ENCODE measurements at regions not wholly inside any gene's neighbourhood (a gene's known extent, or its start where the extent isn't known, plus 50 kb on each side); places are given as distances from the start of the nearest gene placed in this dataset.

DNA sequence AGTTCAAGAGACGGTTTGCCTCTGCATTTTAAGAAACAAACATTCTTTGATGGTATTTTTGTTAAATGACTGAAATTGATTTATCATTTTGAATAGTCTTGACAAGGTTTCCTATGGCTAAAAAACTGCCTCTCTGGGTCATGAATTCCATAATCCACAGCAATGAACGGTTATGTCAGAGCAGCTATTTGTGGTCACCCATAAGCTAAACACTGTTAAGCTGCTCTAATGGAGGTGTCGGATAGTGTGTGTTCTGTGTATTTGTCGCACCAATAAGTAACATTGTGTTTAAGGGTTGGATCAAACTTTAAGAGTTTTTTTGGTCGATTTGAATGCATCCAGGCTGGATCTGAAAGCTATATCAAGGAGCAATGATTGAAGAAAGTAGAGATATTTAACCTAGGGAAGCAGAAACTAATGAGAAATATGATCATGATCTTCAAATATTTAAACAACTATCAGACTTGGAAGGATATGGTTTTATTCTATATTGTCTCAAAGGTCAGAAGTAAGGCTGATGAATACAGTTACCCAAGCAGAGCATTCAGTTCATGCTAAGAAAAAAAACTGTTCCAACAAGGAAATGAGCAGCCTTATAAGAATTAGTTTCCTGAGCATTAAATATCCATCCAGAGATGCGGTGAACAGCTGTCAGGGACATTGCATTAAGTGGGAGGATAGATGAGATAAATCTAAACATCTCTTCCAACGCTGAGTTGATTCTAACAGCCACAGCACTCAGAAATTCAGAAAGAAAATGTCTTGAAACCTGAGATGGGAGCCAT lies 232.3 kb upstream of the RPS6KA3 start:
- DNase-seq (ENCODE audit: low spot score): no peak
- in situ Hi-C loops (cut with MboI; ENCODE audit: low pct_unique_long_range_greater_than_20kb, low sequenced_read_pairs, unreplicated experiment): no loop called here
- TF ChIP-seq, protein P1, sequence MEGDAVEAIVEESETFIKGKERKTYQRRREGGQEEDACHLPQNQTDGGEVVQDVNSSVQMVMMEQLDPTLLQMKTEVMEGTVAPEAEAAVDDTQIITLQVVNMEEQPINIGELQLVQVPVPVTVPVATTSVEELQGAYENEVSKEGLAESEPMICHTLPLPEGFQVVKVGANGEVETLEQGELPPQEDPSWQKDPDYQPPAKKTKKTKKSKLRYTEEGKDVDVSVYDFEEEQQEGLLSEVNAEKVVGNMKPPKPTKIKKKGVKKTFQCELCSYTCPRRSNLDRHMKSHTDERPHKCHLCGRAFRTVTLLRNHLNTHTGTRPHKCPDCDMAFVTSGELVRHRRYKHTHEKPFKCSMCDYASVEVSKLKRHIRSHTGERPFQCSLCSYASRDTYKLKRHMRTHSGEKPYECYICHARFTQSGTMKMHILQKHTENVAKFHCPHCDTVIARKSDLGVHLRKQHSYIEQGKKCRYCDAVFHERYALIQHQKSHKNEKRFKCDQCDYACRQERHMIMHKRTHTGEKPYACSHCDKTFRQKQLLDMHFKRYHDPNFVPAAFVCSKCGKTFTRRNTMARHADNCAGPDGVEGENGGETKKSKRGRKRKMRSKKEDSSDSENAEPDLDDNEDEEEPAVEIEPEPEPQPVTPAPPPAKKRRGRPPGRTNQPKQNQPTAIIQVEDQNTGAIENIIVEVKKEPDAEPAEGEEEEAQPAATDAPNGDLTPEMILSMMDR (IDR thresholded peaks at IDR 0.05; ENCODE audit: extremely low read depth, insufficient read depth, missing control alignments): no peak

DNA sequence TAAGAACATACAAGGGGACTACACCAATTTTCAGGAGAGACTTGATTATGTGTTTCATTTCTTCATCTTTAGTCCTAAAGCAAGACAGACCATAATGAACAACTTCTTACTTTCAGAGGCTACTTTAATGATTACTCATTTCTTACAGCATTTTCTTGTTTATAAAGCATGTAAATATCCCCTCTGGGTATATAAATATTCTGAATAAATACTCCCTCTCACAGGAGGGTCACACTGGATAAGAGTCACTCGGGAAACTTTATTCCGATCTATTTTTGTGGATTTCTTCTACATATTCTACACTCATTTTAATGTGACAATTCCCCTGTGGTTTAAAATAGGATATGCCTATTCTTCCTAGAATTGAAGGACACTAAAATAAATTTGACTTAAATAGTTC lies 228.9 kb upstream of the RPS6KA3 start:
- in situ Hi-C loops (cut with MboI; ENCODE audit: low pct_unique_long_range_greater_than_20kb, low sequenced_read_pairs, unreplicated experiment): no loop called here
- no peak for DNase-seq (ENCODE audit: low spot score)

DNA sequence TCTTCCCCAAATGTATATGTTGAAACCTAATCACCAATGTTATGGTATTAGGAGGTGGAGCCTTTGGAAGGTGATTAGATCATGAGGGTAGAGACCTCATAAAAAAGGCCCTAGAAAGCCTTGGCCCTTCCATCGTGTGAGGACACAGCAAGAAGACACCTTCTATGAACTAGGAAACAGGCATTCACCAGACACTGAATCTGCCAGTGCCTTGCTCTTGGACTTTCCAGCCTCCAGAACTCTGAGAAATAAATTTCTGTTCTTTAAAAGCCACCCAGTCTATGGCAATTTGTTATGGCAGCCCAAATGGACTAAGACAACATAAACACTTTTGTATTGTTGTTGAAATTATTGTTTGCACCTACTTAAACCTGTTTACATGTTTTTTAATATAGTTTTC lies 221.8 kb upstream of the RPS6KA3 start:
- no peak for DNase-seq (ENCODE audit: low spot score)
- TF ChIP-seq, protein P1 (IDR thresholded peaks at IDR 0.05; ENCODE audit: extremely low read depth, insufficient read depth, missing control alignments): no peak
- in situ Hi-C loops (cut with MboI; ENCODE audit: low pct_unique_long_range_greater_than_20kb, low sequenced_read_pairs, unreplicated experiment): no loop called here

More for the DNA sequence above, 228.9 kb upstream of the RPS6KA3 start:
- TF ChIP-seq, protein P1 (IDR thresholded peaks at IDR 0.05; ENCODE audit: extremely low read depth, insufficient read depth, missing control alignments): no peak

DNA sequence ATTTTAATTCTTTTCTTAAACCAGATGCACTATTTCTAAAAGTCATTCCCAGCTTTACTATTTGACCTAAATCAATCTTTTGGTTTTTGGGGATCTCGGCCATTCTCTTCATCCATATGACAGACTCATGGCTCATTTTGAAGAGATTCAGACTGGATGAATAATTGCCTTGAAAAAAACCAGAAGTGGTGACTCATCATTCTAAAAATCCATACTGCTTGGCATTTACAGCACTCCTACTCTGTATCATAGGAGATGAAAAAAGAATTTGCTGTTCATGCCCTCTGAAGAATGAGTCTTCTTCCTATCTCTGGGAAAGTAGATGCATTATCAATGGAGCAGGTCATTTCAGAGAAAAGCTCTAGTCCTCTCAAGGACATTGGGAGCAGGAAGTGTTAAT lies 220.5 kb upstream of the RPS6KA3 start:
- in situ Hi-C loops (cut with MboI; ENCODE audit: low pct_unique_long_range_greater_than_20kb, low sequenced_read_pairs, unreplicated experiment): no loop called here
- DNase-seq (ENCODE audit: low spot score): no peak
- TF ChIP-seq, protein P1 (IDR thresholded peaks at IDR 0.05; ENCODE audit: extremely low read depth, insufficient read depth, missing control alignments): no peak

DNA sequence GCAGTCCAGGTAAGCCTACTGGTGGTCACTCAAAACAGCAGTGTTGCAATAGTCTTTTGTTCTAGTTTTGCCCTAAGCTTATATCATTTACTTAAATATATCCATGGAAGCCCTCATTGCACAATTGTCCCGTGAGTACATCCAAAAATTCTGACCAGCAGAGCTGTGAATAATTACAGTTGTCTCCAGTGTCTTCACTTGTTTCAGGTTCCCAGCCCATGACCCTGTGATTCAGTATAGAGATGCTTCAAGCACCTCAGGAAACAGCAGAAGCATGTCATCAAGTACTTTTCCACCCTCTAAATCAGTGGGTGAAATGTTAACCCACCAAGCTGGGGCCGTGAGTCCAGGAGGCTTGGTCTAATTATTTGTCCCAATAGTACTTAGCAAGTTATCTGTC lies 214.9 kb upstream of the RPS6KA3 start:
- TF ChIP-seq, protein P1 (IDR thresholded peaks at IDR 0.05; ENCODE audit: extremely low read depth, insufficient read depth, missing control alignments): no peak
- DNase-seq (ENCODE audit: low spot score): no peak
- in situ Hi-C loops (cut with MboI; ENCODE audit: low pct_unique_long_range_greater_than_20kb, low sequenced_read_pairs, unreplicated experiment): no loop called here

DNA sequence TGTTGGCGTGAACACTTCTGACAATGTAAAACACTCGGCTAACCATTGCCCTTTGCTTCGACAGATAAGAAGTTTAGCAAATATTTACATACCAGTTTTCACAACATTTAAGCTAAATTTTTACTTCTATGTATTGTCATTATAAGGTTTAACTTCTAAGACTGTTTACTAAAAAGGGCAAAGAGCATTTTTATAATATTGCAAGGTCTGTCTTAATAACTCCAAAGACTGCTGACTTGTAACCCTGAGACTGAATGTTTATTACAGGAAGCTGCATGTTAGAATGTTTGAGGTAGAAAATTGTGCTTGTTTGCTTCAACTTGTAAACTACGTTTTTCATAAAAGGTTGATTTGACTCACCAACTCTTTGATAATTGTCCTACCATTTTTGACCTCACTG lies 213.2 kb upstream of the RPS6KA3 start:
- no peak for DNase-seq (ENCODE audit: low spot score)
- TF ChIP-seq, protein P1 (IDR thresholded peaks at IDR 0.05; ENCODE audit: extremely low read depth, insufficient read depth, missing control alignments): no peak
- in situ Hi-C loops (cut with MboI; ENCODE audit: low pct_unique_long_range_greater_than_20kb, low sequenced_read_pairs, unreplicated experiment): no loop called here
